DND-41 (cell line): ENCODE measurements at regions not wholly inside any gene's neighbourhood (a gene's known extent, or its start where the extent isn't known, plus 50 kb on each side); places are given as distances from the start of the nearest gene placed in this dataset.

Experiments used
- ATAC-seq: fragments of 200-7000 bp; cut with Tn5 transposase; 3 replicates; pipeline ENCODE4 v1.9.1; 2021; ENCODE audit warnings: low read depth; ENCODE audit not compliant: insufficient read depth
- DNase-seq: peaks from one replicate; pipeline ENCODE4 v3.0.0-alpha.2; 2020
- H2AFZ ChIP-seq: 2 replicates; pipeline ENCODE4 v1.6.0; 2012; ENCODE audit warnings: low read depth, low read length
- H3K27ac ChIP-seq: 2 replicates; pipeline ENCODE4 v1.5.1; 2012; ENCODE audit warnings: low read length, inconsistent platforms
- H3K27me3 ChIP-seq: fragments of 200-600 bp; sonication (generic); 2 replicates; pipeline ENCODE4 v1.6.0; 2012; ENCODE audit warnings: low read length, mild to moderate bottlenecking, inconsistent platforms; ENCODE audit not compliant: insufficient read depth, poor library complexity
- H3K36me3 ChIP-seq: 2 replicates; pipeline ENCODE4 v1.5.1; 2012; ENCODE audit warnings: low read length, inconsistent platforms; ENCODE audit not compliant: insufficient read depth
- H3K4me1 ChIP-seq: 2 replicates; pipeline ENCODE4 v1.5.1; 2012; ENCODE audit warnings: mild to moderate bottlenecking, low read length; ENCODE audit not compliant: insufficient read depth
- H3K4me2 ChIP-seq: 2 replicates; pipeline ENCODE4 v1.6.0; 2012; ENCODE audit warnings: mild to moderate bottlenecking, moderate library complexity, low read length, inconsistent platforms; ENCODE audit not compliant: insufficient read depth
- H3K4me3 ChIP-seq, 2 experiments: fragments of 200-600 bp in 1 of 2; shearing (Covaris generic) in 1 of 2; 2 replicates each; pipeline ENCODE4 v1.5.1; 2012 to 2016; ENCODE audit warnings: inconsistent platforms in 2 of 2, low read length in 2 of 2, mild to moderate bottlenecking in 2 of 2, low read depth in 1 of 2, moderate library complexity in 1 of 2
- H3K79me2 ChIP-seq: 2 replicates; pipeline ENCODE4 v1.6.0; 2012; ENCODE audit warnings: low read length, inconsistent platforms; ENCODE audit not compliant: insufficient read depth
- H3K9ac ChIP-seq: 2 replicates; pipeline ENCODE4 v1.6.0; 2012; ENCODE audit warnings: low read depth, mild to moderate bottlenecking, inconsistent platforms, low read length, moderate library complexity
- H3K9me3 ChIP-seq: 2 replicates; pipeline ENCODE4 v1.5.1; 2012; ENCODE audit warnings: low read length, moderate library complexity, mild to moderate bottlenecking, inconsistent platforms; ENCODE audit not compliant: insufficient read depth, severe bottlenecking
- H4K20me1 ChIP-seq: 2 replicates; pipeline ENCODE4 v1.6.0; 2012; ENCODE audit warnings: low read length; ENCODE audit not compliant: insufficient read depth
- CTCF ChIP-seq: IDR thresholded peaks from 2 replicates; pipeline ENCODE4 v1.5.1; 2012; ENCODE audit warnings: borderline replicate concordance, low read length, moderate library complexity, mild to moderate bottlenecking; ENCODE audit not compliant: poor library complexity, severe bottlenecking; ENCODE audit errors: extremely low read depth
- EZH2 ChIP-seq: IDR thresholded peaks from 3 replicates; pipeline ENCODE4 v1.6.1; 2012; ENCODE audit warnings: borderline replicate concordance, low read depth, mild to moderate bottlenecking, moderate library complexity, low read length, inconsistent platforms; ENCODE audit not compliant: severe bottlenecking

GRCh38 chr5:53257806-53258373 lies 148.3 kb upstream of the MOCS2 start:
- Histone ChIP-seq H3K79me2 (no peaks in the 10 kb centered on the region), H4K20me1 (no peaks in the 10 kb centered on the region), H3K9me3 (no peaks in the 10 kb centered on the region), H3K27ac (no peak overlapping the region), H3K36me3 (no peaks in the 10 kb centered on the region), H3K9ac (no peak overlapping the region), H3K27me3 (peaks cover 9% of the 10 kb centered on the region), H3K4me1 (peaks cover 7% of the 10 kb centered on the region), H2AFZ (no peak overlapping the region), H3K4me2 (no peak overlapping the region), H3K4me3 (no peak overlapping the region)
- DNase-seq (no peak), ATAC-seq (no peak)
- TF ChIP-seq EZH2 (no peak), CTCF (no peak)

- no peaks in the 10 kb centered on the region for H3K9me3 ChIP-seq
- no peak for ATAC-seq
Measured at GRCh38 chr5:53259176-53259575, 149.6 kb upstream of the MOCS2 start.

GRCh38 chr5:53260446-53260845 lies 150.9 kb upstream of the MOCS2 start:
- H3K27ac ChIP-seq, result no peak overlapping the region
- TF ChIP-seq EZH2 (no peak), CTCF (no peak)
- H4K20me1 ChIP-seq, result no peaks in the 10 kb centered on the region
- H3K27me3 ChIP-seq, result peaks cover 3% of the 10 kb centered on the region
- no peaks in the 10 kb centered on the region for H3K36me3 ChIP-seq
- H3K9me3 ChIP-seq, result no peaks in the 10 kb centered on the region
- no peaks in the 10 kb centered on the region for H3K79me2 ChIP-seq
- DNase-seq (no peak), ATAC-seq (no peak)
- H2AFZ ChIP-seq, result no peak overlapping the region
- no peaks in the 10 kb centered on the region for H3K4me1 ChIP-seq
- H3K4me2 ChIP-seq, result no peak overlapping the region
- H3K9ac ChIP-seq, result no peak overlapping the region
- no peak overlapping the region for H3K4me3 ChIP-seq

More at GRCh38 chr5:53259176-53259575, 149.6 kb upstream of the MOCS2 start:
- no peak overlapping the region for H3K4me3 ChIP-seq
- no peaks in the 10 kb centered on the region for H4K20me1 ChIP-seq
- no peaks in the 10 kb centered on the region for H3K79me2 ChIP-seq
- H3K27ac ChIP-seq, result no peak overlapping the region
- H2AFZ ChIP-seq, result no peak overlapping the region
- DNase-seq, result no peak
- no peaks in the 10 kb centered on the region for H3K36me3 ChIP-seq
- no peaks in the 10 kb centered on the region for H3K4me1 ChIP-seq
- peaks cover 7% of the 10 kb centered on the region for H3K27me3 ChIP-seq
- TF ChIP-seq CTCF (no peak), EZH2 (no peak)
- H3K4me2 ChIP-seq, result no peak overlapping the region
- H3K9ac ChIP-seq, result no peak overlapping the region
